COLO668 (cell line): ENCODE measurements at regions not wholly inside any gene's neighbourhood (a gene's known extent, or its start where the extent isn't known, plus 50 kb on each side); places are given as distances from the start of the nearest gene placed in this dataset.

ENCODE experiments used
- DNase-seq: peaks from one replicate; lab custom pipeline; 2025; ENCODE audit not compliant: unreplicated experiment; lab: John Stamatoyannopoulos, UW

DNA sequence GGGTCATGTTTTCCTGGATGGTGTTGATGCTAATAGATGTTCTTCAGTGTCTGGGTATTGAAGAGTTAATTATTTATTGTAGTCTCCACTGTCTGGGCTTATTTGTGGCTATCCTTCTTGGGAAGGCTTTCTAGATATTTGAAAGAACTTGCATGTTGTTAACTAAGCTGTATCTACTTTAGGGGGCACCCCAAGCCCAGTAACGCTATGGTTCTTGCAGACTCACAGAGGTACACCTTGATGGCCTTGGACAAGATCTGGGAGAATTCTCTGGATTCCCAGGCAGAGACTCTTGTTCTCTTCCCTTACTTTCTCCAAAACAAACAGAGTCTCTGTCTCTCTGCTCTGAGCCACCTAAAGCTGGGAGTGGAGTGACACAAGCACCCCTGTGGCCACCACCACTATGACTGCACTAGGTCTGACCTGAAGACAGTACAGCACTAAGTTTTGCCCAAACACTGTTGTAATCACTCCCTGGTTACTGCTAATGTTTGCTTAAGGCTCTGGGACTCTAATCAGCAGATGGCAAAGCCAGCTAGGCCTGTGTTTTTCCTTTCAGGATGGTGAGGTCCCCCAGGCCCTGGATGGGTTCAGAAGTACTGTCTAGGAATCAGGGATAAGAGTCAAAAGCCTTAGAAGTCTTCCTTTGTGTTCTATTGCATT, 76.5 kb upstream of the C1orf21 start:
- DNase-seq, result no peak

DNA sequence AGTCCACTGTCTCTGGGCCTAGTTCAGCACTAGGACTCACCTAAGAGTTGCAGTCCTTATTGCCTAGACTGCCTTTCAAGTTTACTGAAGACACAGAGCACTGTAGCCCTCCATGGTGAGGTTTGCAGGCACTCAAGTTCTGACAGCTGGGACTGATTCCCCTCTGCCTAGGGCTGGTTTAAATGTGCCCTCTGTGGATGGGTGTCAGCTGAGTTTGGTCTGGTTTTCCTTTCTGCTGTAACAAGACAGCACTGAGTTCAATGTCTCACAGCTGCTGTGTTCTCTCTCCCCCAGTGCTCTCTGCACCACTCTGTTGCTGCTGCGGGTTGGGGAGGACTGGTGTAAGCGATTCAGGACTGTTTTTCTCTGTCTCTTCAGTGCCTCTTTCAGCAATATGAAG, 75.2 kb upstream of the C1orf21 start:
- no peak for DNase-seq

DNA sequence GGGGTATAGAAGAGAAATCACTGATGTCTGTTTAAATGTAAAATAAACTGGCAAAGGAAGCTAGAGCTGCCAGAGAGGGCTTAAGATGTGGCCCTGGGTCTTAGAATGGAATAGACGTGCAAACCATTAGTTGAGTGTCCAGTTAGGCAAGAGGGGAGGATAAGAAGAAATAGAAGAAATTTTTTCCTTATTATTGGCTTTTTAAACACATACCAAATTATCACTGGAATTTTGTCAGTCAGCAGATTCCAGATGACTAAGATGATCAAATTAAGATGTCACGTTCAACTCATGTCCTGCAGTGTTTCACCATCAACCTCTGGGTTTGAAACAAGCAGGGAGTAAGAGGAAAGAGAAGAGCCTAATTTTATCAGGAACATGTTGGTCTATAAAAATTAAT, 71.6 kb upstream of the C1orf21 start:
- DNase-seq, result no peak

DNA sequence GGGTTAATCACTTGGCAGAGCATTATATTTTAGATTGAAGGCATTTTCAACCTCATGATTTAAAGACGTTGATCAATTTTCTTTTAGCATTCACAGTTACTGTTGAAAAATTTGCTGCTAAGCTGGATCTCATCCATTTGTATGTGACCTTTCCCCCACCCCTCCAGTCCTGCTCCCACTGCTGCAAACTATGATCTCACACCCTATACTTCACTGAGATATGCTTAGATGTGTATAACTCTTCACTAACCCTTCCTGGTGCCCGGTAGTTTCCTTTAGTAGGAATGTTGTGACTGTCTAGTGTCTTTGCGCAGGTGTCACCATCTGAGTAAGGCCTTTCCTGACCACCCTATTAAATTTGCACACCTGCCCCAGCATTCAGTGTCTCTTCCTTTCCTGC, 67.0 kb upstream of the C1orf21 start:
- no peak for DNase-seq

DNA sequence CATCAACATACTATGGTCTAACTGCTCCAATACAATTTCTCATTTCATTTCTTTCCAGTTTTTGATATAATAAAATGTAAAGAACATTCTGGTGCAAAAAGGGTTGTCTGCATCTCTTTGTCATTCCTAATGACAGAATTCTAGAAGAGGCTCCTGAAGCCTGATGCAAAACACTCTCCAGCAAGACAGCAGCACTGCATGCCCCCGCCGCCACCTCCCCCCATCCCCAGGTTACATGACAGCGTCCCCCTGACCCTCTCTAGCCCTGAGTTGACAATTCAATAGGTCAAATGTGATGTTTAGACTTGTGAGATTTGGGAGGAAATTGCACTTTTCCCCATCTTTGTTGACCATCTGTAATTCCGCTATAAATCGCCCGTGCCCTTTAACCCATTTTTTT, 64.6 kb upstream of the C1orf21 start:
- DNase-seq, result no peak

DNA sequence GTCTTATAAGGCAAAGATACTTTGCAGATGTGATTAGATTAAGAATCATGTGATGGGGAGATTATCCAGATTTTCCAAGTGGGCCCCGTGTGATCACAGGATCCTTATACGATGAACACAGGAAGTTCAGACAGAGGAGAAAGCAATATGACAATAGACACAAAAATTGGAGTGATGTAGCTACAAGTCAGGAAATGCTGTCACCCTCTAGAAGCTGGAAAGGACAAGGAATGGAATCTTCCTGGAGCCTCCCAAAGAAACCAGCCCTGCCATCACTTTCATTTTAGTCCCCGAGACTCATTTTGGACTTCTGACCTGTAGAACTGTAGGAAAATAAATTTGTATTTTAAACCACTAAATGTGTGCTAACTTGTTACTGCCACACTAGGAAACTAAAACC, 61.9 kb upstream of the C1orf21 start:
- no peak for DNase-seq

DNA sequence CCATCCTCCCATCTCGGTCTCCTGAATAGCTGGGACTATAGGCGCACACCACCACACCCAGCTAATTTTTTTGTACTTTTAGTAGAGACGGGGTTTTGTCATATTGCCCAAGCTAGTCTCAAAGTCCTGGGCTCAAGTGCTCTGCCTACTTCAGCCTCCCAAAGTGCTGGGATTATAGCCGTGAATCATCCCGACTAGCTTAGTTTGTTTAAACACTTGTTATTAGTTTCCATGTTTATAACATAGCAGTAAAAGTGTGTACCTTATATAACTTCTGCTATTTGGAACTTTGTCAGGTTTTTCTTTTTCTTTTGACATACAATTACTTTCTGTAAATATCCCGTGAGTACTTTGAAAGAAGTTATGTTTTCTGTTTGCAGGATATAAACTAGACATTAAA, 60.6 kb upstream of the C1orf21 start:
- no peak for DNase-seq

DNA sequence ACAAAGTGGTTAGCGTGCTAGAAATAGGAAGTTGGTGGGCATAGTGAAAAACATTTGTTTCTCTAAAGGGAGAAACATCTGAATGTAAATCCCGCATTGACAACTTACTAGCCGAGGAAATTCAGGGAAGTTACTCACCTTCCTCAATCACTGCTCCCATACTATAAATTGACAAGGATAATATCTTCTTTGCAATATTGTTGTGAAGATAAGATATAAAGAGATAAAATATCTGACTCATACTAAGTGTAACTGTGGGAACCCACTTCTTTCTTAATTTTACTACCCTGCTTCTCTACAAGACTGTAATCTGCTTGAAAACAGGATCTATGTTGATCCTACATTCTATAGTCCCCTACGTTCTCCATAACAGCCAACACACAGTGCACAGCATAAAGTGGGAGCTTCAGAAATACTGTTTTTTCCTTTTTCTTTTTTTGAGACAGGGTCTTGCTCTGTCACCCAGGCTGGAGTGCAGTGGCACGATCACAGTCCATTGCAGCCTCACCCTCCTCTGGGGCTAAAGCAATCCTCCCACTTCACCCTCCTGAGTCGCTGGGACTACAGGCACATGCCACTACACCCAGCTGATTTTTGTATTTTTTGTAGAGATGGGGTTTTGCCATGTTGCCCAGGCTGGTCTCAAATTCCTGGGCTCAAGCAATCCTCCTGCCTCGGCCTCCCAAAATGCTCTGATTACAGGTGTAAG, 57.4 kb upstream of the C1orf21 start:
- DNase-seq, result no peak

DNA sequence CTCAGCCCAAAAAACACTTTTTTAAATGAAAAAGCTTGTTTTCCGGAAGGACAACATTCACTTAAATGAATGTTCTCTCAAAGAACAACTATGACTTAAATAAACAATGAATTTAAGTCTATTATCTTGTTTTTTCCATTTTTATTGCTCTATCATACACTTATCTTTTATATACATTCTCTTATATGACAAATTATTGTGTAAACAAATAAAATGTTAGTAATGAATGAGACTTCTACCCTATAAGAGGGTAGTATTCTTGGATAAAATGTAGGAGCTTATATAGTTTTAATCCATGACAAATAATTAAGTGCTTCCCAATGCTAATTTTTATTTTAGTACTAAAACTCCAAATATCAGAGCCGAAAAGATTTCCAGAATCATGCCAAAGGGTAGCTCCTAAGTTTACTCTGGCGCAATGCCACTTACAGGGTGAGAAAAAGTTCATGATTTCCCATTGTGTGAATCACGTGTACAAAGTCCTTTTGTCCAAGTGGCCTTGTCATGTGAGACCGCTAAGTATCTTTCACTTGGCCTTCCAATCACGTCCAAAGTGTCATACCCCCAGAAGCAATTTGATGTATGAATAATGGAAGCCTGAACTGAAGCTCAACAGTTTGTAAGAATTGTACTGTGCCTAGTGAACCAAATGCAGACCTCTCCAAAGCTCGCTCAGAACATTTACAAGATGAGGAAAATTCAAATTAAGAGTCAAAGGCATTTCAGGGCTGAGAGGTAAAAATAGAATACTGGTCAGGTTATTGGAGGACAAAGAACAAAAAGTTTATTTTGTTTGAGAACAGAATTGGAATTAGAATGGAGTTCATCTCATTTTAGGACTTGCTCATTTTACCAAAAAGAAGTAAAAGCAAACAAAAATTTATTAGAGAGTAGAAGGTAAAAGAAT, 56.6 kb upstream of the C1orf21 start:
- DNase-seq, result no peak

DNA sequence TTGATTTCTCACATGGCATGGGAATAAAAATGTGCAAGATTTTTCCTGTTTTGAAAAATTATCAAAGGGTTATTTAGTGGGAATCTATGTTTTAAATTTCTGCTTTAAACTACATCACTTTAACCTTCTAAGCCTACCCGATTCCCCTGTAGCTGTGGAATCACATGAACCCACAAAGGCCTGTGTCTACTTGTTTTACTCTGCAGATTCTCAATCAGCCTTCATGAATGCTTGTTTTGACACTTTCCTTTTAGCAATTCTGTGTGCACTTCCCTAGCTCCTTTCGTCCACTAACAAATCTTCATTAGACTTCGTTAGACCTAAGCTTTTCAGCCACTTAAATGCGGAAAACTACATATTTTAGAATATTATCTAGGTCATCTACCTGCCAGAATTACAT, 56.0 kb upstream of the C1orf21 start:
- no peak for DNase-seq
